Inferior parietal cortex (tissue), 1 donor: ENCODE measurements at regions not wholly inside any gene's neighbourhood (a gene's known extent, or its start where the extent isn't known, plus 50 kb on each side); places are given as distances from the start of the nearest gene placed in this dataset.

ENCODE experiments used
- DNase-seq: peaks from one replicate; pipeline ENCODE4 v3.0.0-alpha.2; 2016; ENCODE audit errors: extremely low spot score

GRCh38 chr2:191559569-191559968 is 118.4 kb upstream of the NABP1 start:
- no peak for DNase-seq

- DNase-seq: no peak
Measured at GRCh38 chr2:191560411-191560980, 117.4 kb upstream of the NABP1 start.

GRCh38 chr2:191565120-191565519 is 112.8 kb upstream of the NABP1 start:
- no peak for DNase-seq

GRCh38 chr2:191565647-191566198 is 112.2 kb upstream of the NABP1 start:
- no peak for DNase-seq

GRCh38 chr2:191566344-191566743 is 111.6 kb upstream of the NABP1 start:
- DNase-seq: peak; percentile 63

- no peak for DNase-seq
Measured at GRCh38 chr2:191567206-191567605, 110.7 kb upstream of the NABP1 start.

- DNase-seq: no peak
Measured at GRCh38 chr2:191569025-191569424, 108.9 kb upstream of the NABP1 start.

GRCh38 chr2:191571163-191571769 is 106.7 kb upstream of the NABP1 start:
- peak; percentile 51 for DNase-seq

- DNase-seq: no peak
Measured at GRCh38 chr2:191572319-191572718, 105.6 kb upstream of the NABP1 start.

- DNase-seq: no peak
Measured at GRCh38 chr2:191573216-191573615, 104.7 kb upstream of the NABP1 start.

GRCh38 chr2:191574232-191574631 is 103.7 kb upstream of the NABP1 start:
- no peak for DNase-seq

GRCh38 chr2:191577605-191578004 is 100.3 kb upstream of the NABP1 start:
- DNase-seq: no peak

GRCh38 chr2:191578031-191578430 is 99.9 kb upstream of the NABP1 start:
- no peak for DNase-seq

GRCh38 chr2:191580581-191580980 is 97.4 kb upstream of the NABP1 start:
- no peak for DNase-seq

- no peak for DNase-seq
Measured at GRCh38 chr2:191581003-191581402, 96.9 kb upstream of the NABP1 start.

GRCh38 chr2:191582355-191582754 is 95.6 kb upstream of the NABP1 start:
- no peak for DNase-seq

GRCh38 chr2:191591025-191591424 is 86.9 kb upstream of the NABP1 start:
- no peak for DNase-seq

- no peak for DNase-seq
Measured at GRCh38 chr2:191593622-191594385, 84.1 kb upstream of the NABP1 start.

GRCh38 chr2:191597186-191597751 is 80.7 kb upstream of the NABP1 start:
- no peak for DNase-seq

GRCh38 chr2:191598296-191598695 is 79.6 kb upstream of the NABP1 start:
- DNase-seq: no peak

- no peak for DNase-seq
Measured at GRCh38 chr2:191601060-191601459, 76.9 kb upstream of the NABP1 start.

- no peak for DNase-seq
Measured at GRCh38 chr2:191604154-191604553, 73.8 kb upstream of the NABP1 start.

GRCh38 chr2:191607096-191607495 is 70.8 kb upstream of the NABP1 start:
- DNase-seq: peak; percentile 11
